ENCODE measurements at regions not wholly inside any gene's neighbourhood (a gene's known extent, or its start where the extent isn't known, plus 50 kb on each side); places are given as distances from the start of the nearest gene placed in this dataset.

DNA sequence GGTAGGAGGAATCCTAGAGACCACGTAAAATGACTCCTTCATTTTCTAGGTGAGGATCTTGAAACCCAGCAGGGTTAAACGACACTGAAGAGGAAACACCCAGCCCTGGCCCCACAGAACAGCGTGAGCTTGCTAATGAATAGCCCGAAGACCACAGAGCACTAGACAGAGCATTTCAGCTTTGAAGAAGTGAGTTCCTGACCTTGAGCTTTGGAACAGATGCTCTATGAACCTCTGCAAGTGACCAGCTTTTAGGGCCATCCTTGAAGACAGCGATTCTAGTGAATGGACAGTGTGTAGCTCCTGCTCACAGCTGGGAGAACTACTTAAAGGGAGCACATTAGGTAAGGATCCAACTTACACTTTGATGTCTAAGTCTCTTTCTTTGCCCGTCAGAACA is 74.0 kb upstream of the FRMD1 start (continued):
- TF ChIP-seq, protein P1, sequence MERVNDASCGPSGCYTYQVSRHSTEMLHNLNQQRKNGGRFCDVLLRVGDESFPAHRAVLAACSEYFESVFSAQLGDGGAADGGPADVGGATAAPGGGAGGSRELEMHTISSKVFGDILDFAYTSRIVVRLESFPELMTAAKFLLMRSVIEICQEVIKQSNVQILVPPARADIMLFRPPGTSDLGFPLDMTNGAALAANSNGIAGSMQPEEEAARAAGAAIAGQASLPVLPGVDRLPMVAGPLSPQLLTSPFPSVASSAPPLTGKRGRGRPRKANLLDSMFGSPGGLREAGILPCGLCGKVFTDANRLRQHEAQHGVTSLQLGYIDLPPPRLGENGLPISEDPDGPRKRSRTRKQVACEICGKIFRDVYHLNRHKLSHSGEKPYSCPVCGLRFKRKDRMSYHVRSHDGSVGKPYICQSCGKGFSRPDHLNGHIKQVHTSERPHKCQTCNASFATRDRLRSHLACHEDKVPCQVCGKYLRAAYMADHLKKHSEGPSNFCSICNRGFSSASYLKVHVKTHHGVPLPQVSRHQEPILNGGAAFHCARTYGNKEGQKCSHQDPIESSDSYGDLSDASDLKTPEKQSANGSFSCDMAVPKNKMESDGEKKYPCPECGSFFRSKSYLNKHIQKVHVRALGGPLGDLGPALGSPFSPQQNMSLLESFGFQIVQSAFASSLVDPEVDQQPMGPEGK (CRISPR knock-in tag; IDR thresholded peaks at IDR 0.05; ENCODE audit: borderline replicate concordance): no peak
- TF ChIP-seq ZC3H10 (CRISPR knock-in tag; IDR thresholded peaks at IDR 0.05) (no peak), CSDC2 (CRISPR knock-in tag; IDR thresholded peaks at IDR 0.05) (no peak), PPARA (CRISPR knock-in tag; IDR thresholded peaks at IDR 0.05; ENCODE audit: borderline replicate concordance) (no peak)

DNA sequence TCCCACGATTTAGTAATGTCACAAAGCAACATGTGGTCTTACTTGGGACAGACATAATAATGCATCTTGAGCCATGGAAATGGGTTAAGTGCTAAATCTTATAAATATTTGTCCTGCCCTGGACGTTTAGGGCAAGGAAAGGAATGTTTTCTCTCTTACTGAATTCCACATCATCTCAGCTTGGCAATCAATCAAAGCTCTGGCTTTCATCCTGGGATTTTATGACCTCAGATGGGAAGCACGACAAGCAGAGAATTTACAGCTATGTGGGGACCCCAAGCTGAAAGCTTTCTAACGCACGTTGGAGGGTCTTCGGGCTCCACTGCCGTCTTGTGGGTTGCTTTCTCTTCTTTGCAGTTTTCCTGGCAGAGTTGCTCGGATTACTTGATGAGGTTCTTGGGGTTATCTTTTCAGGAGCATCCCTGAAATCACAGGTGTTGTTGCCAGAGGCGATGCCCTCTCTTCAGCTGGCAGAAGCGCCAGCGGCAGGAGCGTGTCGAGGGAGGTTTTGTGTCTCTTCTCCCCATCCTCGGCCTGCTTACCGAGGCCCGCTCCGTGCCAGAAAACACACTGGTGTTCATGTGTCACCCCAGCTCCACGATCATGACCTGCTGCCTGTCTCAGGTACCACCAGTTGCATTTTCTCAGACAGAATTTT is 73.4 kb upstream of the FRMD1 start:
- no peak for ATAC-seq
- TF ChIP-seq, protein P2, sequence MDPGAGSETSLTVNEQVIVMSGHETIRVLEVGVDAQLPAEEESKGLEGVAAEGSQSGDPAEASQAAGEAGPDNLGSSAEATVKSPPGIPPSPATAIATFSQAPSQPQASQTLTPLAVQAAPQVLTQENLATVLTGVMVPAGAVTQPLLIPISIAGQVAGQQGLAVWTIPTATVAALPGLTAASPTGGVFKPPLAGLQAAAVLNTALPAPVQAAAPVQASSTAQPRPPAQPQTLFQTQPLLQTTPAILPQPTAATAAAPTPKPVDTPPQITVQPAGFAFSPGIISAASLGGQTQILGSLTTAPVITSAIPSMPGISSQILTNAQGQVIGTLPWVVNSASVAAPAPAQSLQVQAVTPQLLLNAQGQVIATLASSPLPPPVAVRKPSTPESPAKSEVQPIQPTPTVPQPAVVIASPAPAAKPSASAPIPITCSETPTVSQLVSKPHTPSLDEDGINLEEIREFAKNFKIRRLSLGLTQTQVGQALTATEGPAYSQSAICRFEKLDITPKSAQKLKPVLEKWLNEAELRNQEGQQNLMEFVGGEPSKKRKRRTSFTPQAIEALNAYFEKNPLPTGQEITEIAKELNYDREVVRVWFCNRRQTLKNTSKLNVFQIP (CRISPR knock-in tag; IDR thresholded peaks at IDR 0.05; ENCODE audit: borderline replicate concordance, low read depth): no peak
- no peak for TF ChIP-seq ZFP30 (CRISPR knock-in tag; IDR thresholded peaks at IDR 0.05)
- TF ChIP-seq ARNTL (CRISPR knock-in tag; IDR thresholded peaks at IDR 0.05; ENCODE audit: borderline replicate concordance, low read depth): no peak
- TF ChIP-seq ISL1 (CRISPR knock-in tag; IDR thresholded peaks at IDR 0.05): 0 out of 2 replicates have a peak, but pooled peaks have one; percentile 26
- no peak for TF ChIP-seq ESRRG (CRISPR knock-in tag; IDR thresholded peaks at IDR 0.05)
- TF ChIP-seq ZFP3 (CRISPR knock-in tag; IDR thresholded peaks at IDR 0.05): no peak

DNA sequence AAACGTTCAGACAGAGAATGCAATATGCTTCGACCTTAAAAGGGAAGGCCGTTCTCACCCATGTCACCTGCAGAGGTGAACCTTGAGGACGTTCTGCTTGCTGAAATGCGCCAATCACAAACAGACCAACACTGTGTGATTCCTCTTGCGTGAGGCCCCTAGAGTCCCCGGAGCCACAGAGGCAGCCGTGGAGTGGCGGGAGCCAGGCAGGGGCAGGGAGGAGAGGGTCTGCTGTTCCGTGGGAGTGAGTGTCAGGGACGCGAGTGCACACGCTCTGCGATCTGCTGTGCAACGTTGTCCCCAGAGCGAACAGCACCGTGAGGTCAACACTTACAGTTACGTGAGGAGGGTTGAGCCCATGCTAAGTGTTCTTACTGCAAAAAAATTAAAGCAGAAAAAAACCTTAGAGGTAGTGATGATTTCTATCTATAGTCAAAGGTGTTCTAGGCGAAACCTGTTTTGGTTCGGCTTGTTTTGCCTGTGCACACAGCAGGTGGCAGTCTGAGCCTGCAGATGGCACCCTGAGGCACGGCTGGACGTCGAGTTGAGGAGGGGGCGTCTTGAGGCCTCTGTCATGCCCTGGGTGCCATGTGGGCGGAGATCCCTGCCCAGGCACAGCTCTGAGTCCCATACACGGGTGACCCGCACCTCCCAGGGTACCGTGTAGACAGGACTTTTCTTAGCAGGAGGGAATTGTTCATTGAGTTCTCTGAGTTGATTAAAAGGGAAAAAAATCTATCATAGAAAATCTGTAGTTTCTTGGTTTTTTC is 71.7 kb upstream of the FRMD1 start:
- no peak for TF ChIP-seq CSDC2 (CRISPR knock-in tag; IDR thresholded peaks at IDR 0.05)
- no peak for TF ChIP-seq ZNF70 (CRISPR knock-in tag; IDR thresholded peaks at IDR 0.05)
- TF ChIP-seq RARB (CRISPR knock-in tag; IDR thresholded peaks at IDR 0.05): no peak
- no peak for TF ChIP-seq ZC3H10 (CRISPR knock-in tag; IDR thresholded peaks at IDR 0.05)
- no peak for TF ChIP-seq ZFP30 (CRISPR knock-in tag; IDR thresholded peaks at IDR 0.05)
- no peak for TF ChIP-seq ZNF565 (CRISPR knock-in tag; conservative IDR thresholded peaks at IDR 0.05; ENCODE audit: low read depth)
- TF ChIP-seq TOX (CRISPR knock-in tag; IDR thresholded peaks at IDR 0.05; ENCODE audit: borderline replicate concordance): no peak
- no peak for TF ChIP-seq ZFP3 (CRISPR knock-in tag; IDR thresholded peaks at IDR 0.05)

DNA sequence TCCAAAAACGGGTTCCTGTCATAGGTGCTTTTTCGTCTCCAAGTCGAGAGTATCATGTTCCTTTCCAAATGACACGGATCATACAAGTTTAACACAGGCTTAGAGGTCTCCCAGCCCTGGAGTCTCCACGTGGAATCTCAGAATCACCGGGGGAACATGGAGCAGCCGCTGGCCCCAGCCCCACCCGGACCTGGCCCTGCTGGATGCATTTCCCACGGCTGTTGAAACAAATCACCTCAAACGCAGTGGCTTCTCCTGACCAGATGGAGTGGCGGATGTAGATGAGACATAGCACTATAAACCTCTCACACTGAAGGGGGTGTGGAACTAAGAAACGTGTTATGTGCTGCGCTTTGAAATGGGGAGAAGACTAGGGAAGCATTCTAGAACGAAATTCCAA is 70.0 kb upstream of the FRMD1 start:
- TF ChIP-seq RARB (CRISPR knock-in tag; IDR thresholded peaks at IDR 0.05) (no peak), BACH2 (CRISPR knock-in tag; IDR thresholded peaks at IDR 0.05; ENCODE audit: borderline replicate concordance) (no peak), ZNF565 (CRISPR knock-in tag; conservative IDR thresholded peaks at IDR 0.05; ENCODE audit: low read depth) (no peak), ZNF70 (CRISPR knock-in tag; IDR thresholded peaks at IDR 0.05) (no peak), TCF4 (CRISPR knock-in tag; IDR thresholded peaks at IDR 0.05; ENCODE audit: borderline replicate concordance) (no peak), ISL1 (CRISPR knock-in tag; IDR thresholded peaks at IDR 0.05) (no peak), TOX (CRISPR knock-in tag; IDR thresholded peaks at IDR 0.05; ENCODE audit: borderline replicate concordance) (no peak), ZFP3 (CRISPR knock-in tag; IDR thresholded peaks at IDR 0.05) (no peak), ZNF8 (CRISPR knock-in tag; IDR thresholded peaks at IDR 0.05) (no peak), ZFP30 (CRISPR knock-in tag; IDR thresholded peaks at IDR 0.05) (no peak), ARNTL (CRISPR knock-in tag; IDR thresholded peaks at IDR 0.05; ENCODE audit: borderline replicate concordance, low read depth) (no peak), SNAI2 (CRISPR knock-in tag; IDR thresholded peaks at IDR 0.05) (no peak), PPARA (CRISPR knock-in tag; IDR thresholded peaks at IDR 0.05; ENCODE audit: borderline replicate concordance) (no peak), OSR1 (CRISPR knock-in tag; IDR thresholded peaks at IDR 0.05) (no peak), CSDC2 (CRISPR knock-in tag; IDR thresholded peaks at IDR 0.05) (no peak), ESRRG (CRISPR knock-in tag; IDR thresholded peaks at IDR 0.05) (no peak)
- TF ChIP-seq, protein P1 (CRISPR knock-in tag; IDR thresholded peaks at IDR 0.05; ENCODE audit: borderline replicate concordance): no peak
- TF ChIP-seq, protein P3, sequence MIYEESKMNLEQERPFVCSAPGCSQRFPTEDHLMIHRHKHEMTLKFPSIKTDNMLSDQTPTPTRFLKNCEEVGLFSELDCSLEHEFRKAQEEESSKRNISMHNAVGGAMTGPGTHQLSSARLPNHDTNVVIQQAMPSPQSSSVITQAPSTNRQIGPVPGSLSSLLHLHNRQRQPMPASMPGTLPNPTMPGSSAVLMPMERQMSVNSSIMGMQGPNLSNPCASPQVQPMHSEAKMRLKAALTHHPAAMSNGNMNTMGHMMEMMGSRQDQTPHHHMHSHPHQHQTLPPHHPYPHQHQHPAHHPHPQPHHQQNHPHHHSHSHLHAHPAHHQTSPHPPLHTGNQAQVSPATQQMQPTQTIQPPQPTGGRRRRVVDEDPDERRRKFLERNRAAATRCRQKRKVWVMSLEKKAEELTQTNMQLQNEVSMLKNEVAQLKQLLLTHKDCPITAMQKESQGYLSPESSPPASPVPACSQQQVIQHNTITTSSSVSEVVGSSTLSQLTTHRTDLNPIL (CRISPR knock-in tag; IDR thresholded peaks at IDR 0.05; ENCODE audit: low read depth): no peak
- TF ChIP-seq, protein P2 (CRISPR knock-in tag; IDR thresholded peaks at IDR 0.05; ENCODE audit: borderline replicate concordance, low read depth): no peak
- TF ChIP-seq, protein P4, sequence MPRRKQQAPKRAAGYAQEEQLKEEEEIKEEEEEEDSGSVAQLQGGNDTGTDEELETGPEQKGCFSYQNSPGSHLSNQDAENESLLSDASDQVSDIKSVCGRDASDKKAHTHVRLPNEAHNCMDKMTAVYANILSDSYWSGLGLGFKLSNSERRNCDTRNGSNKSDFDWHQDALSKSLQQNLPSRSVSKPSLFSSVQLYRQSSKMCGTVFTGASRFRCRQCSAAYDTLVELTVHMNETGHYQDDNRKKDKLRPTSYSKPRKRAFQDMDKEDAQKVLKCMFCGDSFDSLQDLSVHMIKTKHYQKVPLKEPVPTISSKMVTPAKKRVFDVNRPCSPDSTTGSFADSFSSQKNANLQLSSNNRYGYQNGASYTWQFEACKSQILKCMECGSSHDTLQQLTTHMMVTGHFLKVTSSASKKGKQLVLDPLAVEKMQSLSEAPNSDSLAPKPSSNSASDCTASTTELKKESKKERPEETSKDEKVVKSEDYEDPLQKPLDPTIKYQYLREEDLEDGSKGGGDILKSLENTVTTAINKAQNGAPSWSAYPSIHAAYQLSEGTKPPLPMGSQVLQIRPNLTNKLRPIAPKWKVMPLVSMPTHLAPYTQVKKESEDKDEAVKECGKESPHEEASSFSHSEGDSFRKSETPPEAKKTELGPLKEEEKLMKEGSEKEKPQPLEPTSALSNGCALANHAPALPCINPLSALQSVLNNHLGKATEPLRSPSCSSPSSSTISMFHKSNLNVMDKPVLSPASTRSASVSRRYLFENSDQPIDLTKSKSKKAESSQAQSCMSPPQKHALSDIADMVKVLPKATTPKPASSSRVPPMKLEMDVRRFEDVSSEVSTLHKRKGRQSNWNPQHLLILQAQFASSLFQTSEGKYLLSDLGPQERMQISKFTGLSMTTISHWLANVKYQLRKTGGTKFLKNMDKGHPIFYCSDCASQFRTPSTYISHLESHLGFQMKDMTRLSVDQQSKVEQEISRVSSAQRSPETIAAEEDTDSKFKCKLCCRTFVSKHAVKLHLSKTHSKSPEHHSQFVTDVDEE (CRISPR knock-in tag; IDR thresholded peaks at IDR 0.05): no peak
- ATAC-seq: no peak

More for the DNA sequence above, 71.7 kb upstream of the FRMD1 start:
- ATAC-seq: no peak

Measured in SK-N-SH treated with all-trans-retinoic acid at 6 μM for 48 hours (cell line).